Stimulated activated CD4-positive, alpha-beta T cell treated with anti-CD3 and anti-CD28 coated beads, TNF-alpha, amount 100 ng/mL, for 4 hours (primary cell): ENCODE measurements at regions not wholly inside any gene's neighbourhood (a gene's known extent, or its start where the extent isn't known, plus 50 kb on each side); places are given as distances from the start of the nearest gene placed in this dataset.
"Not testable (repeated sequence)": the region's sequence is repeated elsewhere in the genome, so short reads cannot be mapped to it uniquely, and the experiment has no call there.

Source experiments
- DNase-seq, 3 experiments: peaks; one replicate each; pipeline ENCODE4 v3.0.0-alpha.2; 2020; ENCODE audit warnings: low read depth in 3 of 3

- no peak for DNase-seq
Observed at GRCh38 chr7:68078157-68078710, 1081.6 kb downstream of the TYW1 start.

DNA sequence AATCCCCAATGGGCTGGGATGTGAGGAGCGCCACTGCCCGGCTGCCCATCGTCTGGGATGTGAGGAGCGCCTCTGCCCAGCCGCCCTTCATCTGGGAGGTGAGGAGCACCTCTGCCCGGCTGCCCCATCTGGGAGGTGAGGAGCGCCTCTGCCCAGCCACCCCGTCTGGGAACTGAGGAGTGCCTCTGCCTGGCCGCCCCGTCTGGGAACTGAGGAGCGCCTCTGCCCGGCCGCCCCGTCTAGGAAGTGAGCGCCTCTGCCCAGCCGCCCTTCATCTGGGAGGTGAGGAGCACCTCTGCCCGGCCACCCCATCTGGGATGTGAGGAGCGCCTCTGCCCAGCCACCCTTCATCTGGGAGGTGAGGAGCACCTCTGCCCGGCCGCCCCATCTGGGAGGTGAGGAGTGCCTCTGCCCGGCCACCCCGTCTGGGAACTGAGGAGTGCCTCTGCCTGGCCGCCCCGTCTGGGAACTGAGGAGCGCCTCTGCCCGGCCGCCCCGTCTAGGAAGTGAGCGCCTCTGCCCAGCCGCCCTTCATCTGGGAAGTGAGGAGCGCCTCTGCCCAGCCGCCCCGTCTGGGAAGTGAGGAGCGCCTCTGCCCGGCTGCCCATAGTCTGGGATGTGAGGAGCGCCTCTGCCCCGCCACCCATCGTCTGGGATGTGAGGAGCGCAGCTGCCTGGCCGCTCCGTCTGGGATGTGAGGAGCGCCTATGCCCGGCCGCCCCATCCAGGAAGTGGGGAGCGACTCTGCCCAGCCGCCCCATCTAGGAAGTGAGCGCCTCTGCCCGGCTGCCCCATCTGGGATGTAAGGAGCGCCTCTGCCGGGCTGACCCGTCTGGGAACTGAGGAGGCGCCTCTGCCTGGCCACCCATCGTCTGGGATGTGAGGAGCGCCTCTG, 1085.7 kb downstream of the TYW1 start:
- not testable (repeated sequence) for DNase-seq

GRCh38 chr7:68082961-68083657, 1086.5 kb downstream of the TYW1 start:
- DNase-seq = not testable (repeated sequence)

GRCh38 chr7:68087401-68087800, 1090.8 kb downstream of the TYW1 start:
- DNase-seq = no peak

DNA sequence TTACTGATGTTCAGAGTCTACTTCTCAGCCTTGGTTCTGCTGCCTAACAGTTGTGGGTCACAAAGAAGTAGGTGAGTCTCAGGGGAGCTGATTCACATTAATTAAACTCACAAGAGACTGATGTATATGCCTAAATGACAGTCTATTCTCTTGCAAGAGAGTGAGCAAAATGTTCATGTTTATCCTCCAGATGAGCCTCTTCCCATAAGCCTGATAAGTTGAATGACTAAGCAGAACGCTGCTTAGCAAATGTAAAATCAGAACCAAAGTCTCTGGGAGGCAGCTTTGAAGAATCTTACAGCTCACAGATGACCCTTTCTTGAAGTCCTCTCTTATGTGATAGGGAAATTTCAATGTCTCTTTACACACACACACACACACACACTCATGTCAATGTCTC, 1092.2 kb downstream of the TYW1 start:
- DNase-seq = no peak

GRCh38 chr7:68090256-68090655, 1093.6 kb downstream of the TYW1 start:
- not testable (repeated sequence) for DNase-seq

- no peak for DNase-seq
Observed at GRCh38 chr7:68103319-68103718, 1106.7 kb downstream of the TYW1 start.

GRCh38 chr7:68107261-68107660, 1110.6 kb downstream of the TYW1 start:
- DNase-seq = no peak

- no peak for DNase-seq
Observed at GRCh38 chr7:68107968-68108367, 1111.3 kb downstream of the TYW1 start.

GRCh38 chr7:68109299-68109698, 1112.7 kb downstream of the TYW1 start:
- no peak for DNase-seq

DNA sequence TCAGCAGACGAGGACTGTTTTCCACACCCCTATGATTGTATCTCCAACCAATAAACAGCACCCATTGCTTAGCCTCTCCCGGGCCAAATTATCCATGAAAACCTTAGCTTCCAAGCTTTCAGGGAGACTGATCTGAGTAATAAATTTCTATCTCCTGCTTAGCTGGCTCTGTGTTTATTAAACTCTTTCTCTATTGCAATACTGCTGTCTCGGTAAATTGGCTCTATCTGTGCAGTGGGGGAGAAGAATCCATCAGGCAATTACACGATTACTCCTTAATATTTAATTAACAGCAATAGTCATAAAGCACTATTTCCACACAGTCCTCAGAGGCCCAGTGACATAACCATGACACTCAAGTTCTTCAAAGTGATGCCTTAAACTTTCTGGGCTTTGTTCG, 1122.8 kb downstream of the TYW1 start:
- DNase-seq = no peak

GRCh38 chr7:68121056-68121455, 1124.4 kb downstream of the TYW1 start:
- no peak for DNase-seq

DNA sequence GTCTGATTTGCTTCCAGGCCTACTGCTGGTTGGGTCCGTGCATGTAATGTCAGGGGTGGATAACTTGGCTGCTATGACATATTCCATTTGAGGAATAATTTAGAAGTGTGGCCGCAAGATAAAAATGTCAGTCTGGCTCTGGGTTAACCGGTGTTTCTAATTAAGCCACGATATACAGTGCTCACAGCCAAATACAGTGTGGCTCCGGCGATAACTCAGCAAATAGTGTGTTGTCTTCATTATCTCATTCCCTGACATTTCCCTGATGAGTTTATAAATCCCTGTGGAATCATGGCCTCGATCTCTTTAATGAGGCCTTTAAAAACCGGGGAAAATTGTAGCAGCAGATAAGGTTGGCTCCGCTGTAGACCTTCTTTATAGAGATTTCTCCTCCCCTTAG, 1125.0 kb downstream of the TYW1 start:
- no peak for DNase-seq

- no peak for DNase-seq
Observed at GRCh38 chr7:68122801-68123200, 1126.2 kb downstream of the TYW1 start.

DNA sequence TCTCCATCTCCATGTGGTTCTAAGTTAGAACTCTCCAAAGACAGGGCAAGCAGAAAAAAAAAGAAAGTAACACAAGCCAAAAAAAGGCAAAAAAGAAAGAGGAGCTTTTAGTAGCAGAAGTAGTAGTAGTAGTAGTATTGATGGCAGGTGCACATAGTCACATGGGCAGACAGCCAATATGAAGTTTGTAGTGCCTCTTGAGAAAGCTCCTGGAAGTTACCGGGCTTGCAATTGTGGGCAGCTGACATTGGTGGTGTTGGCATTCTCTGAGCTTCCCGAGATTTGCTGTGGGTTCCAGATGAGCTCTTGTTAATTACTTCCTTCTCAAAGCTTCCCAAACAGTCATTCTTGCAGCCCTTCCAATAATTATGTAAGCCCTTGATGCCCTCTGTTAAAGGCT, 1128.5 kb downstream of the TYW1 start:
- no peak for DNase-seq

- DNase-seq = no peak
Observed at GRCh38 chr7:68133045-68133444, 1136.4 kb downstream of the TYW1 start.

- no peak for DNase-seq
Observed at GRCh38 chr7:68143345-68143744, 1146.7 kb downstream of the TYW1 start.

DNA sequence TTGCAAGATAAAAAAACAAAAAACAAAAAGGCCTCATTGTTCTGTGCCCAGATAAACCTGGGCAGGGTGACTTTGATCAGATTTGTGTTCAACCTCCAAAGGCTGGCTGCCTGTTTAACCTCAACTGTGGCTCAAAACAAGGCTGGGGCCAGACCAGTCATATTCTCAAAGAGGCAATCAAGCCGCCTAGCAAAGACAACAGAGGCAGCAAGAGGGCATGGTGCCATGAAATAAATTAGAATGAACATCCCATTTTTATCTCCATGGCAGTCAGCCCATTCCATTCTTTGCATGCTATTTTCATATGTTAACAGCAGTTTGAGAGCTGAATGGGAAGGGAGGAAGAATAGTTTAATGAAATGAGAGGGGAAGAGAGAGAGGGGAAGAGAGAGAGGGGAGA, 1150.3 kb downstream of the TYW1 start:
- DNase-seq = no peak

DNA sequence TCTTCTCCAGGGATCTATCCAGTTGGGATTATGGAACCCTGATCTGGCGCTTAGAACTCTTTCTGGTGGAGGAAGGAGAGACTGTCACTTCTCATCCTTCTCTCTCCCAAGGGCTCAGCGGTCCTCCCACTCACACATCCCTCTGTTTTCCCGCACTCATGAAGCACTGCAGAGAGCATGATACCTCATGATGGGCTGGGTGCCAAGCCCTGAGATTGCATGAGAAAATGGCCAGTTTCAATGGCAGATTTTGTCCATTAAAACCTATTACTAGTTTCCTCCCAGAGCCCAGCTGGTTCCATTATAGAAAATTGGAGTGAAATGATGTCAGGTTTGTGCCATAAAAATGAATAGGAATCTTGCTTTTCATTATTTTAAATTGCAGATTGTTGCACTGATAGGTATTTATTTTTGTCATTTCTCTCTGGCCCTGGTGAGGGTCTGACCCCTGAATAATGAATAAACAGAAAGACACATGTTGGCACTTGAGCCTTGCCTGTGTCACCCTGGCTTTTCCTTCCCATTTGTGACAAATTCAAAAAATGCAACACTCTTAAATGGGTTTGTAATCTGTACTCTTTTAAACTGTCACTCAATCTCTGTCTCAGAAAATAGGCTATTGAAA, 1151.1 kb downstream of the TYW1 start:
- DNase-seq = no peak

- no peak for DNase-seq
Observed at GRCh38 chr7:68148440-68148839, 1151.8 kb downstream of the TYW1 start.

GRCh38 chr7:68152205-68152604, 1155.6 kb downstream of the TYW1 start:
- no peak for DNase-seq

GRCh38 chr7:68155676-68156075, 1159.0 kb downstream of the TYW1 start:
- DNase-seq = no peak
